ENCODE measurements at regions not wholly inside any gene's neighbourhood (a gene's known extent, or its start where the extent isn't known, plus 50 kb on each side); places are given as distances from the start of the nearest gene placed in this dataset.

- TF ChIP-seq CTCF (conservative IDR thresholded peaks at IDR 0.05; ENCODE audit: low read length) (peak; percentile 55), EZH2phosphoT487 (IDR thresholded peaks at IDR 0.05; ENCODE audit: borderline replicate concordance) (no peak)
Measured at GRCh38 chr6:56843476-56844349, 111.2 kb upstream of the BEND6 start.
